GM12875 (cell line): ENCODE measurements at regions not wholly inside any gene's neighbourhood (a gene's known extent, or its start where the extent isn't known, plus 50 kb on each side); places are given as distances from the start of the nearest gene placed in this dataset.

Experiments used
- H3K4me3 ChIP-seq: one replicate; pipeline ENCODE4 v1.5.1; 2011; ENCODE audit warnings: low read depth, low read length, control low read depth
- CTCF ChIP-seq: IDR thresholded peaks from 2 replicates; pipeline ENCODE4 v1.5.1; 2011; ENCODE audit warnings: low read depth, mild to moderate bottlenecking, control low read depth, inconsistent platforms, low read length, moderate library complexity, borderline replicate concordance; ENCODE audit not compliant: insufficient read depth

GRCh38 chr20:11328839-11329238, 588.9 kb upstream of the BTBD3 start:
- TF ChIP-seq CTCF = no peak
- H3K4me3 ChIP-seq = no peak overlapping the region

GRCh38 chr20:11329271-11329670, 588.4 kb upstream of the BTBD3 start:
- TF ChIP-seq CTCF = no peak
- H3K4me3 ChIP-seq = no peak overlapping the region

- no peak overlapping the region for H3K4me3 ChIP-seq
- TF ChIP-seq CTCF = no peak
These were observed 586.6 kb upstream of the BTBD3 start for GRCh38 chr20:11331096-11331495.

GRCh38 chr20:11332381-11332780, 585.3 kb upstream of the BTBD3 start:
- TF ChIP-seq CTCF = no peak
- H3K4me3 ChIP-seq = no peak overlapping the region

- no peak for TF ChIP-seq CTCF
- no peak overlapping the region for H3K4me3 ChIP-seq
These were observed 584.1 kb upstream of the BTBD3 start for GRCh38 chr20:11333634-11334033.

GRCh38 chr20:11337361-11338130, 580.1 kb upstream of the BTBD3 start:
- no peak for TF ChIP-seq CTCF
- H3K4me3 ChIP-seq = no peak overlapping the region

GRCh38 chr20:11338496-11339306, 579.0 kb upstream of the BTBD3 start:
- no peak for TF ChIP-seq CTCF
- H3K4me3 ChIP-seq = no peak overlapping the region
